ENCODE measurements at regions not wholly inside any gene's neighbourhood (a gene's known extent, or its start where the extent isn't known, plus 50 kb on each side); places are given as distances from the start of the nearest gene placed in this dataset.

GRCh38 chr4:33058998-33059397 is 2338.8 kb downstream of the PCDH7 start:
- Histone ChIP-seq H3K4me1 (peaks cover 0 to 32% (median 0%) of the 10 kb centered on the region in 4 donors), H3K27me3 (no peaks in the 10 kb centered on the region), H3K9me3 (no peaks in the 10 kb centered on the region), H3K36me3 (no peaks in the 10 kb centered on the region), H3K4me3 (no peak overlapping the region), H3K27ac (no peak overlapping the region)
- DNase-seq (ENCODE audit: low spot score in 2 of 2) = no peak
- TF ChIP-seq EP300 (IDR thresholded peaks at IDR 0.05) (no peak), POLR2A (IDR thresholded peaks at IDR 0.05) (no peak), CTCF (IDR thresholded peaks at IDR 0.05) (no peak)

- TF ChIP-seq EP300 (IDR thresholded peaks at IDR 0.05) (no peak), POLR2A (IDR thresholded peaks at IDR 0.05) (no peak), CTCF (IDR thresholded peaks at IDR 0.05) (peak; percentile 59 to 72 (median 62))
- Histone ChIP-seq H3K36me3 (no peaks in the 10 kb centered on the region), H3K27me3 (no peaks in the 10 kb centered on the region), H3K4me1 (peaks cover 0 to 18% (median 0%) of the 10 kb centered on the region in 4 donors), H3K4me3 (no peak overlapping the region), H3K9me3 (no peaks in the 10 kb centered on the region), H3K27ac (no peak overlapping the region)
- 48 to 49% methylated on average over 12 of the region's 12 CpGs for WGBS, 2 donors
- peak in 1 of 2 donors; percentile 28 for DNase-seq (ENCODE audit: low spot score in 2 of 2)
Measured at GRCh38 chr4:33060674-33061542, 2340.7 kb downstream of the PCDH7 start.

- Histone ChIP-seq H3K4me3 (no peak overlapping the region), H3K27me3 (no peaks in the 10 kb centered on the region), H3K4me1 (peaks cover 0 to 18% (median 0%) of the 10 kb centered on the region in 4 donors), H3K9me3 (no peaks in the 10 kb centered on the region), H3K36me3 (no peaks in the 10 kb centered on the region), H3K27ac (no peak overlapping the region)
- TF ChIP-seq POLR2A (IDR thresholded peaks at IDR 0.05) (no peak), EP300 (IDR thresholded peaks at IDR 0.05) (no peak), CTCF (IDR thresholded peaks at IDR 0.05) (no peak)
- no peak for DNase-seq (ENCODE audit: low spot score in 2 of 2)
Measured at GRCh38 chr4:33061727-33062126, 2341.6 kb downstream of the PCDH7 start.

GRCh38 chr4:33062155-33062806 is 2342.1 kb downstream of the PCDH7 start:
- Histone ChIP-seq H3K9me3 (no peaks in the 10 kb centered on the region), H3K4me3 (no peak overlapping the region), H3K36me3 (no peaks in the 10 kb centered on the region), H3K4me1 (peaks cover 0 to 18% (median 0%) of the 10 kb centered on the region in 4 donors), H3K27ac (no peak overlapping the region), H3K27me3 (no peaks in the 10 kb centered on the region)
- 63 to 76% methylated on average over 3 of the region's 3 CpGs for WGBS, 2 donors
- no peak for TF ChIP-seq EP300 (IDR thresholded peaks at IDR 0.05)
- no peak for TF ChIP-seq POLR2A (IDR thresholded peaks at IDR 0.05)
- no peak for TF ChIP-seq CTCF (IDR thresholded peaks at IDR 0.05)
- DNase-seq (ENCODE audit: low spot score in 2 of 2) = no peak

- no peak for TF ChIP-seq CTCF (IDR thresholded peaks at IDR 0.05)
- TF ChIP-seq EP300 (IDR thresholded peaks at IDR 0.05) = no peak
- no peak for TF ChIP-seq POLR2A (IDR thresholded peaks at IDR 0.05)
- 40 to 56% methylated on average over 2 of the region's 2 CpGs for WGBS, 2 donors
- Histone ChIP-seq H3K9me3 (no peaks in the 10 kb centered on the region), H3K36me3 (no peaks in the 10 kb centered on the region), H3K27ac (no peak overlapping the region), H3K4me1 (peaks cover 0 to 18% (median 0%) of the 10 kb centered on the region in 4 donors), H3K27me3 (no peaks in the 10 kb centered on the region), H3K4me3 (no peak overlapping the region)
- no peak for DNase-seq (ENCODE audit: low spot score in 2 of 2)
Measured at GRCh38 chr4:33063241-33063640, 2343.1 kb downstream of the PCDH7 start.
